ENCODE measurements at regions not wholly inside any gene's neighbourhood (a gene's known extent, or its start where the extent isn't known, plus 50 kb on each side); places are given as distances from the start of the nearest gene placed in this dataset.
A peak's percentile ranks its signal among the peaks of the same experiment; 100 is the strongest.

DNA sequence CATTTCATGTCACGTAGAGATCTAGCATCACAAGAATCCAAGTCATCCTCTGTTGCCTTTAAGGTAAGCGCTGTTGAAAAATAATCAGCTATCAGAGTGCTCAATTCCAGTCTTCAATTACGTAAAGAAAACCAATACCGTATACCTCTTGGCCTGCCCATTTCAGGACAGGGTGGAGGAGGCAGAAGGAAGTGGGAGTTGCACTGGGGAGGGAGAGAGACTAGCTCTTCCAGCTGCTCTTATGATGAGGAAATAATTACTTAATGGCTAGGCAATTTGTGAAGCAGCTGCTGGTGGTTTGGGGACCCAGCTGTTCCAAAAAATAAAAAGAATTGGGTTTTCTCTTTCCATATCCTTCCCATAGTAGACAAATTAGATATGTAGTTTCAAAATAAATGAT, 365.8 kb upstream of the MCTP2 start:
- no peak for DNase-seq

DNA sequence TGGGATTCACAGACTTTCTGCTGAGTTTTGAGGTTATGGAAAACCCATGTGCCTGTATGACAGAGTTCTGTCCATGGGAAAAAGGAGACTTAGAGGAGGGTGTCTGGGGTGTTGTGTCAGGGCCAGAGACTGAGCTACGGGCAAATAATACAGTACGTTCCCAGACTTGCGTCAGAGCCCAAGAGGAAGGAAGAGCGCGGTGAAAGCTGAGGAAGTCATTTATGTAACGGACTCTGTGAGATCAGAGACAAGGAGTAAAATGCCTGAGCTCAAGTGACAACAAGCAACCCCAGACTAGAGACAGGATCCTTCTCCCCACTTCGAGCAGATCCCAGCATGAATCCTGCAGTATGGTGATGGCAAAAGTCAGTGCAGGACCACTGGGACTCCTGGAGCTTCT, 368.6 kb upstream of the MCTP2 start:
- no peak for DNase-seq

DNA sequence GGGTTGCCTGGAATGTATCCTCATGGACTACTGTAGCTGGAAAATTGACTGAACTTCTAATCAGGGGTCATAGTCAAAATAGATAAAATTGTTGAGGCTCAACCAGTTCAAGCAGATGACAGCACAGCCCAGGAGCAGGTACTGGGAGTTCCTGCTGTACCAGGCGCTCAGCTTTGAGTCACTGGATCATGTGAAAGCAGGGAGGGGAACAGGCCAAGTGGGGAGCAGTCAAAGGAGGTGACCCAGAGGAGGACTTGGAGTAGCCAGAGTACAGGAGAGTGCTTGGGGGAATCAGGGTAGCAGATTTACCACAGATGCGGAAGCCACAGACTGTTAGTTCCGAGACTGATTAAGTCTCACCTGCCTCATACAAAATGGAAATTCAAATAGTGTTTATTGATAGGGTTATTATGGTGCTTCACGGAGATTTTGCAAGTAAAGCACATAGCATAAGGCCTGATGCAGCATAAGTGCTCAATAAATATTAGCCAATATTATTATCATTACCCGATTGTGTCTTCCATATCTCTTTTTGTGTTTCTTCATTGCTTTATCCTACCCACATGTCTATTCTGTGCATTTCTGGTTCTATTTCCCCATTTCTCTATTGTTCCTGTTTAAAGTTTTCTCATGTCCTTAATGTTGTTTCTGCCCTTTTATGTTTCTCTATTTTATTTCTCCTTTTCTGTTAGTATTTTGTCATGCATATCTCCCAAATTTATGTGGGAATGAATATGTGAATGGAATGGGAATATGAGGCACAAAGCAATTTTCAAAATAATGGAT, 369.2 kb upstream of the MCTP2 start:
- peak; percentile 4 for DNase-seq

DNA sequence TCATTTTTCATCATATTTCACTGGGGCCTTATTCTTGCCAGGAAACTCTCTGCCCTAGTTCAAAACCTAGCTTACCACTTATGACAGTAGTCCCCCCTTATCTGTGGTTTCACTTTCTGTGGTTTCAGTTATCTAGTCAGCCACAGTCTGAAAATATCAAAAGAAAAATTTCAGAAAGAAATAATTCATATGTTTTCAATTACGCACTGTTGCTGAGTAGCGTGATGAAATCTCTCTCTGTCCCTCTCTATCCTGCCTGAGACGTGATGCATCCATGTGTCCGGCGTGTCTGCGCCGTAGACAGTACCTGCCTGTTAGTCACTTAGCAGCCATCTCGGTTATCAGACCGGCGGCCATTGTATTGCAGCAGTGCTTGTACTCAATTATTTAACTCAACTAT, 369.9 kb upstream of the MCTP2 start:
- DNase-seq, result peak; percentile 60

DNA sequence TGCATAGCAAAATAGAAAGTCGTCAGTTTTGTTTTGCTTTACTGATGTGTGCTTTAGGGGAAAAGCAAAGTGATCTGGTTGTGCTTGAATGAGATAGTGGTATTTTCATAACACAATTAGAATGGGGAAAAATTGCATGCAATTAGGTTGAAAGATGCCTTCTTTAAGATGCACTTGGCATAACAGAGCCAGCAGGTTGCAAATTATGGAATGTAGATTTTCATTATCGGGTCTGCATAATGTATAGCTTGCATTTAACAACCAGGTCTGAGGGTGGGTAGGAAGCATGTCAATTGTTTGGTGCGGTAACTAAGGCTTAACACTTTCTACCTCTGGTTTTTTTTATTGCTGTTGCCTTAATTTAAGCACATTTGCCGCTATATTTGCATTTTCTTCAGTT, 370.7 kb upstream of the MCTP2 start:
- no peak for DNase-seq

DNA sequence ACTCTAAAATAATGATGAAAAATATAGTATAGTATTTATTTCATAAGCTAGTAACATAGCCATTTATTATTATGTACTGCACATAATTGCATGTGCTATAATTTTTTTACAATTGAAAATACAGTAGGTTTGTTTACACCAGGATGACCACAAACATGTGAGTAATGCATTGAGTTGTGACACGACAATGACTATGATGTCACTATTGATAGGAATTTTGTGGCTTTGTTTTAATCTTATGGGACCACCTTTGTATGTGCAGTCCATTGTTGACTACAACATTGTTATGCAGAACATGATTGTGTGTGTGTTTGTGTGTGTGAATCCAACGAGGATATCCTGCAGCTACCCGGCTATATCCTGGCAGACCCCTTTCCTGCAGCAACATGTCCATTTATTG, 372.2 kb upstream of the MCTP2 start:
- DNase-seq, result no peak

DNA sequence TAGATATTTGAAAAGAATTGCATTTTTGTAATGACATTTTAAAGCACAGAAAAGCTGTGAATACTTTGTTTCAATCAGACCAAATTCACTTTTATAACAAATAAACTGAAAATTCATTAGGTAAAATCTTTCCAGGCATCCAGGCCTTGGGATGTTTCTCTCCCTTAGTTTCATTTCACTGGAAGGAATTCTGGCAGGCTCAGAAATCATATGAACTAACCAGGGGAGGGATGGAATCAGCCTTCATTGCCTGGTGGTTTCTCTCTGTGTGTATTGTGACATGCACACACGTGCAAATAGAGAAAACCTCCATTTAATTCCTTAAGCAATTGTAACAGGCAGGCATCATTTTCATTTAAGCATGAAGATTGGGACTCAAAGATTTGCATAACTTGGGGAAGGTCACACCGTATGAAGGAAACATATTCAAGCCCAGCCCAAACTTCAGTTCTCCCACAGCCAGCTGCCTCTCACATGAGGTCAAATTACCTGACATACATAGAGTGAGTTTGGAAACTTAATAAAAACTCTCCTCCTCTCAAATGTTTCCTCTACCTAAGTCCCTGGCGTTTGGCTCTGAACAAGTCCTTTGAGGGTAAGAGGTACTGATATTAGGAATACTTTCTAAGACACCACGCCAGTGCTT, 376.1 kb upstream of the MCTP2 start:
- no peak for DNase-seq

DNA sequence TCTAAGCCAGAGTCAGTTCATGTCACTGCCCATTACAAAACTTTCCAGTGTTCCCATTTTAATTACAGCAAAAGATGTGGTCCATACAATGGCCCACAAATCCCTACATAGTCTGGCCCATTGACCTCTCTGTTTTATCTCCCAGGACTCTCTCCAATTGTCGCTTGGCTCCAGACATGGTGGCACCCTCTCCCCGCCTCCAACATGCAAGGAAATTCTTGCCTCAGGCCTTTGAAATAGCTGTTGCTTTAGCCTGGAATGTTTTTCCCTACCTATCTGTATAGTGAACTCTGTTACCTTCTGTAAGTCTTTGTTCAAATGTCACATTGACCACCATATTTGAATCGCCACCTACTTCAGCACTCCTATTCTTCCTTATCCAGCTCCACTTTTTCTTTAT, 377.3 kb upstream of the MCTP2 start:
- DNase-seq, result no peak

DNA sequence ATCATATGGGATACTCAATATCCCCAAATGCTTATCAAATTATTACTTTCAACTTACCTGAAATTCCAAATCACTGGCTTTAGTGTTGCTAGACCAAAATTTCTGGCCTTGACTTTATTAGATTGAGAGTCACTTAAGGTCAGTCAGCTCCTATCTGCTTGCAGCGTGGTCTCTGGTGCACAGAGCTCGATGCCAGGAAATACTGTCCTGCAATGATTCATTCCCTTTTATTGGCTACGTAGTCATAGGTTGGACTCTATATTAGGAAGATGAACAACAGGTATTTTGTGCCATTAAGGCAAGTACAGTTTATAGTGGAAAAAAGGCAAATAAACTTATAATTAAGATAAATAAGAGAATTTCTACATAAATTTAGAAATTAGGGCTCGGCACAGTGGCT, 378.6 kb upstream of the MCTP2 start:
- DNase-seq, result no peak

DNA sequence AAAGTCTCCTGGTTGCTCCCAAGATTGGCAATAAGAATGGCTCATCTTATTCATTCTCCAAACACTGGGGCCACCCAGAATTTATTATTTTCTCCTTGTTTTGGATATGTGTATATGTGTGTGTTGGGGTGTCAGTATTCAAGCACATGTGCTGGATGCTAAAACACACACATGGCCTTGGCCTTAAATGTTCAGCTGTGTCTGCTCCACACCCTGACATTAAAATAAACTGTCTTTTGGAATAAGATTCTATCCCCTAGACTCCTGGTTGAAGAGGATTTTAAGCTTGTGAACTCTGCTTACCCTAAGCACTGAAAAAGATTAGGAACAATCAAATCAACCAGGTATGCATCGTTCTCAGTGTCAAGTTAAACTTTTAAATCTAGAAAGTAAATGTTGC, 382.9 kb upstream of the MCTP2 start:
- no peak for DNase-seq

DNA sequence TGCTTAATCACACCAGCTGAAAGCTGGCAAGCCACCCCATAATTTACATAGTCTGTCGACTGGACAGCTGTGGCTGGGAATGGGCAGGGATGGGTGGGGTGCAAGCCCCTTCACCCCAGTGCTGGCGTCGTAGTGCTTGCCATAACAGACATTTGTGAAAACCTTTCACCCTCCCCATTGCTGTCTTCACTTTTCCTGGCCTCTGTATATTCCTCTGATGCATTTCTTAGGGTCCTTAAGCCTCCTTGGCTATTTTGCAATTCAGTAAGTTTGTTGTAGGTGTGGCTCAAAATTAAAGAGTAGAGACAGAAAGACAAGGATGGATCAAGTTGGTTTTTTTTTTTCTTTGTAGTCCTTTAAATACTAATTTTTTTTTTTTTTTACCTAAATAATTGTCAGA, 383.3 kb upstream of the MCTP2 start:
- no peak for DNase-seq

DNA sequence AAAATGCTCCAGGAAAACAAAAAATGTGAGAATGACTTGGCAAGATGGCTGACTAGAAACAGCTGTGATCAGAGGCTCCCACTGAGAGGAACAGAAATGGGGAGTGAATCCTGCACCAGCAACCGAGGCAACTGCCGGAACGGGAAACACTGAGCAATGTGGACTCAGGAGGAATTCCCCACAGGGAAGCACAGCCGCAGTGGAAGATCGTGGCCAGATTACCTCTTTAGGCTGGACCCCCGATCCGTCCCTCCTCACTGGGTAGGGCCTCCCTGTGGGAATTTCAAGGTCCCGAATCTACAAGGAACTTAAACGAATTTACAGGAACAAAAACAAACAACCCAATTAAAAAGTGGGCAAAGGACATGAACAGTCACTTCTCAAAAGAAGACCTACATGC, 385.2 kb upstream of the MCTP2 start:
- DNase-seq, result no peak

DNA sequence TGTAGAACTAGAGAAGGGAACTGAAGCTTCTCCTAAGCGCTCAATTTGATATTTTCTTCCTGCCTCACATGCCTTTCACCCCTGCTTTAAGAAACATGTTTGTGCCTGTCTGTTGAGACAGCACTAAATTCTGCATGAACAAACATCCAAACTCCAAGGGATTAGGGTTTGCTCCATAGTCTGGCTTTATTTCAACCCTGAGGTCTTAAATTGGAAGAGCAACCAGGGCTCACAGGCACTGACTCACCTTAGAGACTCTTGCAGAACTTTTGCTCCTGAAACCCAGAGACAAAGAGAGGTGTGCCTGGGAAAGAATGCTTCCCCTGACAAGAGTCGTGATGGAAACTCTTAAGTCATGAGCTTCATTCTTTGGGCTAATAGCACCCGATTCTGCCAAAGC, 393.9 kb upstream of the MCTP2 start:
- no peak for DNase-seq

DNA sequence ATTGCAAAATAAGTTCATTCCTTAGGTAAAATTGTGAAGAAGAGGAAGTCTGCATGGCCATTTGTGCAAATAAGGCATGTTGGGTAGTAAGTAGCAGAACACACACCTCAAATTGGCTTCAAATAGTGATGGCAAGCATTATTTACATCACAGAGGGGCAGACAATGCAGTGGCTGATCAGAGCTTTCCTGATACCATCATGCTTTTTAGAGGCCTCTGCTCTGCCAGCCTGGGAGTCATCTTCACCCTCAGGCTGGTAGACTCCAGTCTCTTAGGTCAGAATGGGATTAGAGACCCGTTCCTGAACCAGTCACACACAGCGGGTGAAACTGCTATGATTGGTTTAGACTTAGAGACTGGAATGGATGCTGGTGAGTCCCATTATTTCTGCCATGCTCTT, 396.0 kb upstream of the MCTP2 start:
- no peak for DNase-seq

DNA sequence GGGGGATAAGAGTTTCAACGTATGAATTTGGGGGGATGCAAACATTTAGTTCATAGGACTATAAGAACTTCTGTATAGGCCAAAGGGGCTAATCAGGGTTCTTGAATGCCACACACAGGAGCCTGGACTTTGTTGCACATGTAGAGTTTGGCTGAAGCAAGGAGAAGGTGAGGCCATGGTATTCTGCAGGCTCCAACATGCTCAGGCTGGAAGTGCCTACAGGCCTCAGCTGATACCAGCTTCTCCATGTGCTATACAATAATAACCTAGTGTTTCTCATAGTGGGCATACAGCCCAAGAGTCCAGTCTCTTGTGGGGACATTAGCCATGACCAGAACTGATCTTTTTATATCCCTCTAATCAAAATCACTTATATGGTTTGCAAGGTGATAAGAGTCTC, 399.7 kb upstream of the MCTP2 start:
- no peak for DNase-seq

DNA sequence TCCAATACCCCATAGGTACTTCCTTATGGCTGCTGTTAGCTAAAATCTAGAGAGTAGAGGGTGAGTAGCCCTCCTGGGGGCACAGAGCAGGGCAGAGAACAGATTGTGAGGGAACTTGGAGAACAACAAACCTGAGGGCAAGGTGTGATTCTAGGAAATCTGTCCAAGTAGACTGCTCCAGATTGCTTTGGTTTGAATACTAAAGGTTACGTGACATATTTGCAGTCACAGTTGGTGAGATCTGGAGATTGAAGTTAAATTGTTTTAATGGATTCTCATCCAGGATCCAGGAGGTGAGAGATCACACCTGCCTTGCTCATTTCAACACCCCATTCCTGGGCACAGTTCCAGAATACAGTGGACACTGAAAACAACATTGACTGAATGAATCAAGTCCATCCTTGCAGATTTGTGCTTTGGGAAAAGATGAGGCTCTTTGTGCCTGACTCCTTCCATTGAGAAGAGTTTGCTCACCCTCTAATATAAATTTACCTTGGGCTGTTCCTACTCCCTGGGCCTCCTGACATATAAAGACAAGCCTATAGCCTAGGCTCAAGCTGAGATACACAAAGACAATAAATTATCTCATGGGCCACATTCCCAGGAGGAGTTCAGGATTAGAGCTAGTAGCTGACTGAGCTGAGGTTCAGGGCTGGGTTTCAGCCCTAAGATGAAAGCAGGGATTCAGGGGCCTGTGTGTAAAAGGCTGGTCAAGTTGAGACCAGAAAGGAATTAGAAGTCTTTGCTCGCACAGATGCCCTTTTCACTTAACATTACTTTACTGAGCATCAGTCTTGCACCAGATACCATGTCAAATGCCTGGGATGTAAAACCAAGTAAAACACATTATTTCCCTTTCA, 400.9 kb upstream of the MCTP2 start:
- DNase-seq, result no peak

DNA sequence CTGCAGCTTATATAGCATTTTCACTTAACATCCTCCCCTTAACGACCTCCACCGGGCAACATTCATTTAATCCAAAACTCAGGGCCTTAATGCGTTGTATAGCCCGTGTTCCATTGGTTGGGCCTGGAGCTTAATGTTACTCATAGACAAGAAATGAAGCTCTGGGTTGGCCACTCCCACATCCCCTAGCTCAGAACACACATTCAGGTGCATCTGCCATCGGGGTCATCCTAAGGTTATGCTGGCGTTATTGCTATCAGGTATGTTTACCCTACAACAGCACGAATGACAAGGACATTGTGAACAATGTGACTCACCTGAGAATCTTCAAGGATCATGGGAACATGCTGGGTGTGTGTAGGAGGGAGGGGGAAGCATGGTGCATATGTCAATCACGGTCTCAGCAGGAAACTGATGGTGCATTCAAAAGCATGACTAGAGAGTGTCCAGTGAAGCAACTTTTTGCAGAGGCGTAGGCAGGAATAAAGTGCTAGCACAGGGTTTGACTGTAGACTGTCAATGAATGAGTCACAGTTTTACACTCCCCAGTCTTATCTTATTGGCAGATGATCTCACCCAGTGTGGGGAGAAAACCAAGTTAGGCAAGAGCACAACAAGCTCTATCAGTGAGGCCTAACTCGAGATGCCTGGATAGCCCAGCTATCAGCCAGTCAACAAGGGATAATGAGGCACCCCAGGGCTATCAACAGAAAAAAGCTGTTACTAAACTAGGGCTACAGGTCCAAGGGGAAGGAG, 402.1 kb upstream of the MCTP2 start:
- peak; percentile 82 for DNase-seq

DNA sequence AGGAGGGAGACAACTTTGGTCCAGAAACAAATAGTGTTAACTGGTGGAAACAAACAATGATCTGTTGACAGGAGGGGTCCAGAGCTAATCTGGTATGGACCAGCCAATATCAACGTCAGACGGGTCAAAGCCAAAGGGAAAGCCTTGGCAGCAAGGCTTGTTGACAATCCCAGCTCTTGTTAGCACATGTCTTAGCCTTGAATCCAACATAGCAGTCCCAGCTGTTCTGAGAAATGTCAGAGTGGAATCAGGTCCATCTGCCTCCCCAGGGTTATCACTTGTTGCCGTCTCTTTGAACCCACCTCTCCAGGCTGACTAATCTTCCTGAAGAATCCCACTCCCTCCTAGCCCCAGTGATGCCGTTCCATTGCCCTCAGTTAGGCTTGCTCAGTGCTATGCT, 404.6 kb upstream of the MCTP2 start:
- DNase-seq, result no peak

DNA sequence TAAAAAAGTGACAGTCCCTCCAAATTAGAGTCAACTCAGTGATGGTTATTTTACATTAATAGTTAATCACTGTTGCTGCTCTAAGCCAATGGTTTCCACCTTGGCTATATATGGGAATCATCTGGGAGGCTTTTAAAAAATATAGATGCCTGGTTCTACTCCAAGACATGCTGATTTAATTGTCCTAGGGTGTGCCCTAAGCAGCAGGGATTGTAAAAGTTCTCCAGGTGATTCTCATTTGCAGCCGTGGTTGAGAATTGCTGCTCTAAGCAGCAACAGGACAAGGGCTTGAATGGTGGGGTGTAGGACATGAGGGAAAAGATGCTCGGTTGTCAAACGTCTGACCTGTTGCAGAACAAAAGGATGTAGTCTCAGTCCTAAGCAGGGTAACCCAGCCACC, 405.1 kb upstream of the MCTP2 start:
- DNase-seq, result no peak

DNA sequence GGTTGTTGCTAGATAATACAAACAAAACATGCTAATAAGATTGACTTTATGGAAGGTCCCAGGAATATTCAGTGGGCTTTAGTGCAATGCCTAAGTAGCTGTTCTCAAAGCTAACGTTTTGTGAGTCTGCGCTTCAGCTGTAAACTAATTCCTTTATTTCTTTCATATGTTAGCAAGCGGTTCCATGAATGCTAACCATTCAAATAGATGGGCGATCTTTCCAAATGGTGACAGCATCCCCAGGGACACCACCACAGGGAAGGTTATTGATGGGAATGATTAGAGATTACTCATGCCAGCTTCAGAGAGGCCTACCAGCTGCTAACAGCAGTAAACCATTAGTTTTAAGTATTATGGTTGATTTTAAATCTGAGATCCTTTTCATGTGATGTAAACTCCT, 405.7 kb upstream of the MCTP2 start:
- peak; percentile 38 for DNase-seq

DNA sequence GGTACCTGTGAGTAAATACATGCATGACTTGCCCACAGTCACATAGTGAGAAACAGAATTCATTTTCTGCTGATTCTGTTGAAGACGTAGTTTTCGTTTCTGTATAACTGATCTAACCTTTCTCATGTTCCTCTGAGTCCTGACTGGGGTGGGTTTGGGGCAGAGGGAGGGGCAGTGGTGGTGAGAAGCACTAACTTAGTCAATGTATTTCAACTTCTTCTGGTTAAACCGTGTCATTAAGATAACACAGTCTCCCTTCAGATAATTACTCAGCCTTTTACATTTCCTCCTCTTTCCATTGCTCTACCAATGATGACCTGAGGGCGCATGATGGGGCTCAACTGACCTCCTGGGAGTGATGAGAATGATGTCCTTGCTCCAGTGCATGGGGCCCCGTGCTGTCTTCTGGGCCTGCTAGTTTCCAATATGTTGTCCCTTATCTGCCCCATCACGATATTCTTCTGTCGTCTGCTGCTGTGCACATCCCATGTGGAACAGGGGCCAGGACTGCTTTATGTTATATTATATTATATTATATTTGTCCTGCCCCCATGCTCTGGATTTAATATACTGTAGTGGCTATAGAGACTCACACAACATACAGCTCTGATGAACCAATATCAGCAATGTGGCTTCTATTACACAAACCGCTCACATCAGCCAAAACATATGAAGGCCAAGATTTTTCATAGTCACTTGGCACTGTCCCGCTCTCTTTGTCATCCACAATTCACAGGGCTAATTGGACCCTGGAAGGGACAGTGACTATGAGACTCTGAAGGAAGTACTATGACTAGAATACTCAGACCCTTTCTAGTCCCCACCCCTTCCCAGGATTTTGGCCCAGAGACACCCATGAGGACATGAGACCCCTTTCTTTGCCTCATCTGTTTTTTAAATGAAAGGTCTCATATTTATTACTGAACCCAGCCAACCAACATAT, 407.1 kb upstream of the MCTP2 start:
- no peak for DNase-seq

DNA sequence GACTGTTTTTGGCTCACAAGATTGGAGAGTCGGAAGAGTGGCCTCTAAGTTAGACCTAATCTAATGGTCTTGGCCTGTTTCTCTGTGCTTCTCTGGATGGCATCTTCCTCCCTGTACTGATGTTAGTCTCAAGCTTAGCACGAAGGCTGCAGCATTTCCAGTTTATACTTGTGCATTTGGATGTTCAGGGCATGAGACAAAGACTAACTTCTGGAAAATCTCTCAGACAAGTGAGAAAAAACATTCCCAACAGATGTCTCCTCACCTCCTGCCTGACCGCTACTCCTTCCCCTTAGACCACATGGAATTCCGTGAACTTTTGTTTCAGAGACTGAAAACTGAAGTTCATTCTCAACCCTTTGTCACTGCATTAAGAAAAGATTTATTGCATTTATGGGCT, 410.8 kb upstream of the MCTP2 start:
- peak; percentile 20 for DNase-seq

All from fibroblast of skin of scalp (primary cell).